ENCODE measurements at regions not wholly inside any gene's neighbourhood (a gene's known extent, or its start where the extent isn't known, plus 50 kb on each side); places are given as distances from the start of the nearest gene placed in this dataset.

DNA sequence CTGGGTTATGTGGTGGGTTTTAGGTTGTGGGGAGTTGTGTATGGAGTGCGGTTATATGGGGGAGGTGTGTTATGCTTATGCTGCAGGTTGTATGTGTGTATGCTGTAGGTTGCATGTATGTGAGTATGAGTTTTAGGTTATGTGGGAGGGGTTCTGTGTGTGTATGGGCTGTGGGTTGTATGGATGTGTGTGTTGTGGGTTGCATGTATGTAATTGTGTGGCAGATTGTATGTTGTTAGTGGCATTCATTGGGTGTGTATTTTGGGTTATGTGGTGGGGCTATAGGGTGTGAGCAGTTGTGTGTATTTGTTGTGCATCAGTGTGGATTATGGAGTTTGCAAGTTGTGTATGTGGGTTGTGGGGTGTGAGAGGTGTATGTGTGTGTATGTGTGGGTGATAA, 277.4 kb downstream of the NPIPA8 start:
- DNase-seq (ENCODE audit: low spot score) = no peak

DNA sequence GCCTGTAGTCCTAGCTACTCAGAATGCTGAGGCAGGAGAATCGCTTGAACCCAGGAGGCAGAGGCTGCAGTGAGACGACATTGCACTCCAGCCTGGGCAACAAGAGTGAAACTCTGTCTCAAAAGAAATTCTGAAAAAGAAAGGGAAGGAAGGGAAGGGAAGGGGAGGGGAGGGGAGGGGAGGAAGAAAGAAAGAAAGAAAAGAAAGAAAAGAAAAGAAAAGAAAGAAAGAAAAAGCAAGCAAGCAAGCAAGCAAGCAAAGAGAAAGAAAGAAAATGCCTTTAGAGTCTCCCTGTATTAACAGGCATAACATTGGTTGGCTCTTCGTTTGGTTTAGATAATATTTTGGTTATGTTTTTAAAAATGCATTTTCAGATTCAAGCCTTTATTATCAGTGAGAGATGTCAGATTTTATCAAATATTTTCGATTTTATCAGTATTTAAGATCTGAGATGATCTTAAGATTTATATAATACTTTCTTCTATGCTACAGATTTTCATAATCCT, 281.1 kb downstream of the NPIPA8 start:
- DNase-seq (ENCODE audit: low spot score) = no peak

GRCh38 chr16:18050777-18051176, 285.8 kb downstream of the NPIPA8 start:
- DNase-seq (ENCODE audit: low spot score) = no peak

DNA sequence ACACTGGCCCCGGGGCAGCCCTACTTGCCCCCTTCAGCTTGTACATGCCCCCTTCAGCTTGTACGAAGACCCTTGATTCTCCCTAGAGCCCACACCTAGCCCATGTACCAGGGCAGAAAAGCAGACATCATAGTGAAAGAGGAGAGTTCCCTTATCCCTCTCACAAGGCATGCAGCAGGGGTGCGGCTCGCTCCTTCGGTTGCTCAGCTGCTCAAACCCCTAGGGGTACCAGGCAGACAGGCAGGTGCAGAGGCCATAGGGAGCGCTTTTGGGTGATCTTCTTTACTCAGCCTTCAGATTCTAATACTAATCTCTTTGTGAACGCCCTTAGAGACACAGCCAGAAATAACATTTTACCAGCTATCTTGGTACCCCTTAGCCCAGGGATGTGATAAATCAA, 286.3 kb downstream of the NPIPA8 start:
- no peak for DNase-seq (ENCODE audit: low spot score)

- no peak for DNase-seq (ENCODE audit: low spot score)
These were observed 286.9 kb downstream of the NPIPA8 start for GRCh38 chr16:18049547-18050133.

DNA sequence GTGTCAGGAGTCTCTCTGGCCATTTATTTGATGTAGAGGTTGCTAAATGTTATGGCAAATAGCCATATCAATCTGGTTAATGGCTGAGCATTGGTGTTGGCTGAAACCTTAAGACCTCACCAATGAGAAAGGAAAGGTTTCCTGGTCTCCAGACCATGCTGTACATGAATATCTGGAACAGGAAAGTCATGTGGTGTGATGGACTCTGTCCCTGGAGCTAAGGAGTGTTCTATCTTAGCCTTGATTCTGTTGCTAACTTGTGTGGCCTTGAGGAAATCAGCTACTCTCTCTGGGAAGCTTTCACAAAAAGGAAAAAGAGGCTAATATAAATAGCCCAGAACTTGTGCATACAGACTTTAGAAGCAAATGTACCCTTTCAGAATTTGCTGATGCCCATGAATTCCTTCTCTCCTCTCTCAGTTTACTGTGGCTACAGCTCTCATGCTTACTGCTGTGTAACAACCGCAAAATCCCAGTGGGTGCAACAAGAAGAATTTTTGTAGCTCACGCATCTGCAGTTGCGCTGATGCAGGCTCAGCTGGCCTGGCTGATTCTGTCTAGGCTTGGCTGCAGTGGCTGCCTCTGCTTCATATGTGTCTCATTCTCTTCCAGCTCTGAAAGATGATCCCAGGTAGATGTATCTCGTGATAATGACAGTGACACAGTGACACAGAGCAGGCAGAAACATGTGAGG, 287.5 kb downstream of the NPIPA8 start:
- DNase-seq (ENCODE audit: low spot score) = no peak

- no peak for DNase-seq (ENCODE audit: low spot score)
These were observed 288.8 kb downstream of the NPIPA8 start for GRCh38 chr16:18047761-18048160.

GRCh38 chr16:18045356-18045755, 291.2 kb downstream of the NPIPA8 start:
- no peak for DNase-seq (ENCODE audit: low spot score)

DNA sequence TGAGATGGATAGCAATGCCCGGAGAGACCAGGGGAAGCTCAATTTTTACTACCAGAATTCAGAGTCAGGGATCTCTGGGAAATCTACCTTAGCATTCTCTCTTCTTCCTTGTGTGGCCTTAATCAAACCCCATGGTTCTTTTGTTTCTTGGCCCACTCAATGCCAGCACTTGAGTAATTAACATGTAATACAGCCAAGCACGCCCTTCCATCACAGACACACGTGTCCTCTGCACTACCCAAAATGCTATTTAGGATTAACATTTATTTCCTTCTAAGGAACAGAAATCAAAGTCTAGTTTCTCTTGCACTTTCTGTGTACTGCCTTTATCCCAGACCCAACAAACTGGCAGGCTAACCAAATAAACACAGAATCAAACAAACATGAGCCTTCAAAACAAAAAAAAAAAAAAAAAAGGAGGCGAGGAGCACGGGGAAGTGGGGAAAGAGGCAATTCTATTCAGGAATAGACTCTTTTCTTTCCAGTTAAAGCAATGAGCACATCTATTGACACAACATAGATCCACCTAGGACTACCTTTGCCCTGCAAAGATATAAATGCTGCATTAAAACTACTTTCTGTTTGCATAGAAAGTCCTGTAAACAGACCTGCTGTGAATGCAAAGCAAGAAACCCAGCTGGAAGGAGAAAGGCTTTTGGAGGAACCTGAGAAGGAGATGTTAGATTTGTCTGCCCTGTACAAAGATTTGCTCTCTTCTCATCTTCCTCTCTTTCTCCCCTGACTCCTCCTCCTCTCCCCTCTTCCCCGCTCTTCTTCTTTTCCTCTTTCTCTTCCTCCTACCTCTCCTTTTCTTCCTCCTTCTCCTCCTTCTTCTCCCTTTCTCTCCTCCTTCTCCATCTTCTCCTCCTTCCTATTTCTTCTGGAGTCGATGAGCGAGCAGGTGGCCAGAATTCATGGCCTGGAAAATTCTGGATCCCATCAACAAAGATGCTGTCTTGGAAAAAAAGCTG, 294.4 kb downstream of the NPIPA8 start:
- DNase-seq (ENCODE audit: low spot score) = no peak

DNA sequence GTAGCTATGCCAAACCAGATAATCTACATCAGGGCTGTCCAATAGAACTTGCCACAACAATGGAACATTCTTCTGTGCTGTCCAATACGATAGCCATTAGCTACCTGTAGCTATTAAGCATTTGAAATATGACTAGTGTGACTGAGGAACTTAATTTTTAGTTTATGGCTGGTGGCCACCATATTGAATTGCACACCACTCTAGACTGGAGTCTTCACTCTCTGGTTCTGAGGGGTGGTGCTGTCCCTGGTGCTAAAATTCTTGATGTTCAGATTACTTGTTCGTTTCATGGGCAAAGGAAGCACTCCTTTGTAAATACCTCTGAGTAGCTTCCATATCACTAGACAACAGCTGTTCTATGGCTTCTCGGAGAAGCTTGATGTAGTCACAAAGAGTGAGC, 296.6 kb downstream of the NPIPA8 start:
- no peak for DNase-seq (ENCODE audit: low spot score)

- no peak for DNase-seq (ENCODE audit: low spot score)
These were observed 299.5 kb downstream of the NPIPA8 start for GRCh38 chr16:18037051-18037450.

- no peak for DNase-seq (ENCODE audit: low spot score)
These were observed 311.9 kb downstream of the NPIPA8 start for GRCh38 chr16:18024611-18025010.

GRCh38 chr16:18018376-18018775, 318.2 kb downstream of the NPIPA8 start:
- no peak for DNase-seq (ENCODE audit: low spot score)

DNA sequence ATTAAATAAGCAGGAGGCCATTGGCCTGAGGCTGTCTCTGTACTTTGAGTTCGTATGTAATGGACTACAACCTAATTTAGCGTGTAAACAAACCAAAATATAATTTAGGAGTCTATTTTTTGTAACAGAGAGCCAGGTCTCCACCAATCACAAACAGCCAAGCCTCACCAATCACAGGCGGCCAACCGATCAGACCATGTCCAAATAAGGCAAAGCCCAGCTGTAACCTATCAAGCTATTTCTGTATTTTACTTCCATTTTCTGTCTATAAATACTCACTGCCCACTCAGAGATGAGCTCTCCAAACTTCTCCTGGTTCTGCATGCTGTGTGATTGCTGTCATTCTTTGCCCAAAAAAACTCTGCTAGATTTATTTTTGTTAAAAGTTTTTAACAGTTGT, 322.7 kb downstream of the NPIPA8 start:
- DNase-seq (ENCODE audit: low spot score) = no peak

GRCh38 chr16:18008356-18008755, 328.2 kb downstream of the NPIPA8 start:
- no peak for DNase-seq (ENCODE audit: low spot score)

DNA sequence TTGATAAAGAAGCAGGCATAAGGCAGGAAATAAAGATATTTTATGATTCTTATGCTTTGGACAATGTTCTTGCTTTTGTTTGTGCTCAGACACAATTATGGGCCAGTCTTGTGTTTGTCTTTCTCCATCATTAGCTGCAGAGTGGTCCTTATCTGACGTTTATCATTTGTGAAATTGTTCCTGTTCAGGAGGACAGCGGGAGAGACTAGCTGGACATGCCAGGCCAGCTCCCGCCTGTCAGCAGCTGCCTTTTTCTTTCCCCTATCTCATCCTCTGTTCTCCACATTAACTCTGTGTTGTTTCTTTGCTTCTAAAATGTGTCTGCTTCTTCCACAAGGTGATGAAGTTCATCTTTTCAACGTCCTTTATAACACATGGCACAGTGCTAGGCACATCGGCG, 333.5 kb downstream of the NPIPA8 start:
- DNase-seq (ENCODE audit: low spot score) = no peak

DNA sequence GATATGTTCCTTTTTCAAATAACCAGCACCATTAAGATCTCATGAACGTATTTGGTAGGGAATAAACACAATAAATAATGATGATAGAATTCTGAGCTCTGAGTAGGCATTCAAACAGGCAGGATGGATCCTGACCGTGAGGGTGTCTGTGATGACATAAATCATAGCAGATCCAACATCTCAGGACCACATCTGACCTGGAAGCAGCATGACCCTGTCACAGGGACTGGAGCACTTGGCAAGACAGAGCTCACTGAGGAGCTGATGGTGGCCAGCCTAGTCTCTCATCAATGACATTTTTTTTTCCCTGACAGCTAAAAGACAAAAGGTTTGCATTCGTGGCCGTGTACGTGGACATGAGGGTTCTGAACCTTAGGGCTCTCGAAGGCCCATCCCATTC, 337.5 kb downstream of the NPIPA8 start:
- no peak for DNase-seq (ENCODE audit: low spot score)

GRCh38 chr16:17998550-17998949, 338.0 kb downstream of the NPIPA8 start:
- DNase-seq (ENCODE audit: low spot score) = no peak

DNA sequence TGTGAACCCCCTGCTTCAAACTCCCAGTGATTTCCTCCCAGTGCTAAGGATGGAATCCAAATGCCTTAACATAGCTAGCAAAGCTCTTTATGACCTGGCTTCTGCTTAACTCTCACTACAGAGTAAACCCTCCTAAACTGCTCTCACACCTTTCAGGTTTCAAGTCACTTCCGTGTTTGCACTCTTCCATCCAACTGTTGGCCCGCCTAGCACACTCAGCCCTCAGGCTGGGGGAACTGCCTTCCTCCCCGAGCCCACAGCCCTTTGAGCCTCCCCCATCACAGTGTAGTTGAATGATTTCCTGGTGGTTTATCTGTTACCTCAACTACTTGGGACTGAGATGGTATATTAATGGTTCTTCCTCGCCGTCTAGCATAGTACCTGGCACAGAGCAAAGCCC, 342.5 kb downstream of the NPIPA8 start:
- DNase-seq (ENCODE audit: low spot score) = no peak

DNA sequence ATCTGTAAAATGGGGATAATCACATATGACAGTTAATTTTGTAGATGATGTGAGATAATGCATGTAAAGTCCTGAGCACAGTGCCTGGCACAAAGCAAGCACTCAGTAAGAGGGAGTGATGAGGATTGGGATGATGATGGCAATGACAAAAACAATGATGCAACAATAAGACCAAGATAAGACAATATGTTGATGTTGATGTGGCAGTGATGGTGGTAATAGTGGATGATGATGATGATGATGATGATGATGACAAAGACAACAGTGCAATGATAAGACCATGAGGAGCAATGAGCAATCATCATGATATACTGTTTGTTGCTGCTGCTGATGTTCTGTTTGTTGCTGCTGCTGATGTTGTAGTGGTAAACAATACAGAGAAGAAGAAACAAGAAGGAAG, 344.1 kb downstream of the NPIPA8 start:
- no peak for DNase-seq (ENCODE audit: low spot score)

DNA sequence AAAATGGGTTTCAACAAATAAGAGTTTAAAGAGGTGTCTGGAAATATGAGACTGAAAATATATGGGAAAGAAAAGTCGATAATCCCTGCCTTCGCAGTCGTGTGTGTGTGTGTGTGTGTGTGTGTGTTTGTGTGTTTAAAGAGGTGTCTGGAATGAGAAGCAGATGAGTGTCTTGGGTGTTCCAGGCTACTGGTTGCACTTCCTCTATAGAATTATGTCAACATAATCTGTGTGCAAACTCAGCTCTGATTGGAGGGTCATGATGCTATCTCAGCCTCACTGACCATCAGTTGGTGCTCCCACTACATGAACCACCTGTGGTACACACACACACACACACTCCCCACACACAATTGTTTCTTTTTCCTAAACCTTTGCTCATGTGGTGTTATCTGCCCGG, 347.3 kb downstream of the NPIPA8 start:
- no peak for DNase-seq (ENCODE audit: low spot score)

- DNase-seq (ENCODE audit: low spot score) = no peak
These were observed 347.7 kb downstream of the NPIPA8 start for GRCh38 chr16:17988839-17989238.
